GM21825 (cell line): ENCODE measurements at regions not wholly inside any gene's neighbourhood (a gene's known extent, or its start where the extent isn't known, plus 50 kb on each side); places are given as distances from the start of the nearest gene placed in this dataset.
"Not testable (repeated sequence)": the region's sequence is repeated elsewhere in the genome, so short reads cannot be mapped to it uniquely, and the experiment has no call there.

Source experiments
- ATAC-seq: cut with Tn5 transposase; IDR thresholded peaks from one replicate; pipeline ENCODE4 v1.9.1; 2021; ENCODE audit warnings: mild to moderate bottlenecking, moderate library complexity; ENCODE audit not compliant: unreplicated experiment

DNA sequence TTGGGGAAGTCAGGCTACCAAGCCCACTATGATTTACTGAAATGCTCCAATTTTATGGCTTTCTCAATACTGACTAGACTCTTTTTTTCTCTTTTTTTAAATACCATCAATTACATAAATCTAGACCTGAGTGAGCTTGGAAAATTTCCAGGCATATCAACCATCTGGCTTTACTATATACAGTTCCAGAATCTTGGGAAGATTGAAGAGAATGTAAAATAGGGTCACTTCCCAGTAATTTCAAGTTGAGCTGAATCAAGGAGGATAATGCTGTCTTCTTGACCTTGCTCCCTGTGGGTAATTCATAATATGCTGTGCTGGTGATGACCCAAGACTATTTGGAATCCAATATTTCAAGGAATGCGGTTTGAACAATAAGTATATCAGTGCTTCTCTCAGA is 108.1 kb downstream of the MAP3K21 start:
- ATAC-seq = no peak

DNA sequence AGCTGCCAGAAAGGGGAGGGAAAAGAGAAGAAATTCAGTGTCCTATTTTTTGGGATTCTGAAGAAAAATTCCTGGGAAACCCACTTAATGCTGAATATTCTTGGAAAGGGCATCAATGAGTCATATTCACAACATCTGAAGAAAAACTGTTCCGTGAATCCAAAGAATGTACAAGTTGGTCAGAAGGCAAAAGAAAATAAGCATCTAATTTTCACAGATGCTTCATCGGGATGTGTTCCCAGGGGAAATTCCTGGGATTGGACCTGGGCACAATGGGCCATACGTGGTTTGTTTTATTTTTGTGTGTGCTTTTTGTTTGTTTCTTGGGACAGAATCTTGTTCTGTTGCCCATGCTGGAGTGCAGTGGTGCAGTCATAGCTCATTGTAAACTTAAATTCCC is 112.2 kb downstream of the MAP3K21 start:
- ATAC-seq = no peak

DNA sequence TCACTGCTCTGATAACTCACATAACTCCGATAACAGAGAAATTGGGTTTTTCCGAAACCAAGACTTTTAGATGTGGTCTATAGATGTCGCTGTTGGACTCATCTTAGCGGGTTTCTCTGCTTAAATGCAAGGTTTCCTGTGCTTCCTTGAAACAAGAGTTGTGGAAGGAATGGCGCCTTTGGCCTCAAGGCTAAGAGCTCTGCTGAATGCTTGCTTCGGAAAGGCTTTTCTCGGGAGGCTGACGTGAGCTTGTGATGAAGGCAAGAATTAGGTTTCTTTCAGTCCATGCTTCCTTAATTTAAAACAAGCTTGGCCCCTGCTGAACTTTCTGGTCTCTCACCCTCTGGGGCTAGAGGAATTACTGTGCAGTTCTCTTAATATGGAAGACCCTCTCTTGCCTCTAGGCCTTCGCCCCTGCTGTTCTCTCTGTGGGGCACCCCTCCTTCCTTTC is 113.5 kb downstream of the MAP3K21 start:
- no peak for ATAC-seq

DNA sequence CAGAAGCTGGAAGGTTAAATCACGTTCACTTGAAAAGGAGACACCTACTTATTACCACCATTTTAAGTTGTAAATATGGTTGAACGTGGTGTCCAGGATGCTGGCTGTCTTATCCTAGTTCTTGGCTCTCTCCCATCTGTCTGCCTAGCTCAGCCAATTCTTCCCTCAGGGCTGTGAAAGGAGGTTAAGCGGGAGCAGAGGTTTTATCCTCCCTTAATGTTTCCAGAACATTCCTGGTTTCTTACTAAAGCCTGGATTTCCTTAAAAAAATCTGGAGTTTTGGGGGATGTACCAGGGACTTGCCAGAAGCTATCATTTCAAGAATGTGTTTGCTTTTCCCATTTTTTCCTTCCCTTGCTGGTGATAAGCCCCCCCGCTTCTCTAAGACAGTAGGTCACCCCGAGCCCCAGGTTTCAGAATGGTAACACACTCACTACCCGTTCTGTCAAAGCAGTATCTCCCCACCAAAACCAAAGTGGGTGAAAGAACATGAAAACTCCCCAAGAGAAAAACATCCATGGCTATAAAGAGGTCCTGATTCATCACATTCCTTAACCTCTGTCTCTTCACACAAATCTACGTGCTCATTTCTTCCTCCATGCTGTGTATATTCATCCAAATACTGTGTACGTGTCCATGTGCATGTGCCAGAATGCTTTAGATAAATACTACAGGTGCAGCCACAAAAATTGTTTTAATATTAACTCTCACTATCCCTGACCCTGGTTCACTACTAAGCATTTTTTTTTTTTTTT is 114.7 kb downstream of the MAP3K21 start:
- ATAC-seq = no peak

DNA sequence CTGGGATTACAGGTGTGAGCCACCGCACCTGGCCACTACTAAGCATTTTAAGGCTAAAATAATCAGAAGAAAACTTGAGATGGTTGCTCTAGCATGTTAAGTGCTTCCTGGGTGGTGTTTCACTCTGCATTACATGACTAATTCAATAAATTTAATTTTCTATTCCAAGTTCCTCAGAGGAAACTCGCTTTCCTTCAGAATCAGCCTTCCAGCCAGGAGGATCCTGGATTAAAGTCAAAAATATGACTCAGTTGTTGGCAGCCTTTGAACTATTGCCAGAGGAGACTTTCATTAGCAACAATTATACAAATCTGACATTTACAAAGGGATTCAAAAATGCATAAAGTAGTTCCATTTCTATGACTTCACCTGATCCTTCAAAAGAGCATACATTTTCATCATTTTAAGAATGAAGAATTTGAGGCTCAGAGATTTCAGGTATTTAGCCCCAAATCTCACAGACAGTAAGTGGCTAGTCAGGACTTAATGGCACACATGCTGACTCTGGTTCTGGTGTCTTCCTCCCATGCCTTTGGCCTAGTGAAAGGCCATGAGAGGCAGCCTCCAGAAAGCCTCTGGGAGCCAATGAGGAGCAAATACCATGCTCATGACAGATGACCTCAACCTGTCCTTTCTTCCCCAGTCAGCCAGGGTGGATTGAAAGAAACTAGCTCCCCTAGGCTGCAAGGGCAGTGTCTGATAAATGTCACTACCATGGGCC is 115.7 kb downstream of the MAP3K21 start:
- ATAC-seq = no peak

DNA sequence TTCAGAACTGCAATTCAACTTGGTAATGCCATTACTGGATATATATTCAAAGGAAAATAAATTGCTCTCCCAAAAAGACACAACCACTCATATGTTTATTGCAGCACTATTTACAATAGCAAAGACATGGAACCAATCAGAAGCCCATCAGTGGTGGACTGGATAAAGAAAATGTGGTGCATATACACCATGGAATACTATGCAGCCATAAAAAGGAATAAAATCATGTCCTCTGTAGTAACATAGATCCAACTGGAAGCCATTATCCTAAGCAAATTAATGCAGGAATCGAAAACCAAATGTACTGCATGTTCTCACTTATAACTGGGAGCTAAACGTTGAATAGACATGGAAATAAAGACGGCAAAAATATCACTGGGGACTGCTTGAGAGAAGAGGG is 117.0 kb downstream of the MAP3K21 start:
- no peak for ATAC-seq

DNA sequence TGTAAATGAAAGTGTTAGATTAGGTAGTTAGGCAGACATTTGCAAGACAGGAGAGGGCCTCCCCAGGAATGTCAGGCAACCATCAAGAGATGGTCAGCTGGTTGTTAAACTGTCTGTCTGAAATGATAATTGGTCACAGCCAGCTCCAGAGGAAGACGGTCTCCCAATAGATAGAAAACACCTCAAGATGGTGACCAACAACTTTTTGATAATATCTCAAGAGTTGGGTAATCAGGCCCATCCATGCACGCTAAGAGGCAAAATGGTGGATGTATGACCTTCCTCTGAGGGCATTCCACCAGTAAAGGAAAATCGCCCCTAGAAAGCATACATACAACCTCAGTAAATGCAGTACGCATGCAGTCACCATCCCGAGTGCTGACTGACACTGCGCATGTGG is 118.2 kb downstream of the MAP3K21 start:
- ATAC-seq = no peak

DNA sequence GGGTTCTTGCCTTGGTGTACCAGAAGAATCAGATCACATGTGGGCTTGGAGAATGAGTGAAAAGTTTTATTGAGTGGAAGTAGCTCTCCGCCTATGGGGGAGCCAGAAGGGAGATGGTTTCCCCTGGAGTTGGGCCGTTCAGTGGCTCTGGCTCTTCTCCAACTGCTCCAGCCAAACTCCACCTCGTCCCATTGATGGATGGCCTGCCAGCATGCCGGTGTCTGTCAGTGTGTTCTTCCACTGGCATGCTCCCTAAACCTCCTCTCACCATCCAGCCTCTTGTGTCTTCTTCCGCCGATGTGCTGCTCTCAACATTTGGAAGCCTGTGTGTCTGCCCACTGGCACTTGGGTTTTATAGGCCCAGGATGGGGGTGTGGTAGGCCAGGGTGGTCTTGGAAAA is 119.4 kb downstream of the MAP3K21 start:
- no peak for ATAC-seq

DNA sequence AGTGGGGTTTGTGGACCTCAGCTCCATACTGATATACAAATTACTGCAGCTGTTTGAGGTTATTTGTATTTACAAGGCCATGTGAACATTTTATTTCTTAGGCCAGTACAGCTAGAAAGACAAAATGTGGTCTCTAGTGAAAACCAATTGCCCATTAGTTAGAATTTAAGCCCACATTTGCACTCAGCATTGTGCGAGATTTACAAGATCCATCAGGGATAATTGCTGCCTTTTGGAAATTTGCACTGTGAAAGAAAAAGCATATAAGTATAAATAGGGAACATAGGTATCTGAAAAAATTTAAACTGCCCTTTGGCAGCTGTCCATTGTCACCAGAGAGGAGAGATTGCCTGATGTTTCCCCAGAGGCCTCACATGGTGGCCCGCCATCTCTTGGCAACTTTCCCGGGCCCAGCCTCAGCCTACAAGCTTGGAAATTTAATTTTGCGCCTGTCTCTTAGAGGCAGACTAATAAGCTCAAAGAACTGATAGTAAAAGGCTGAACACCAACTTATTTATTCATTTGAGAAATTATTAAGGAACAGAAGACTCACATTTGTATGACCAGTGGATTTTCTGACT is 120.7 kb downstream of the MAP3K21 start:
- ATAC-seq = no peak

DNA sequence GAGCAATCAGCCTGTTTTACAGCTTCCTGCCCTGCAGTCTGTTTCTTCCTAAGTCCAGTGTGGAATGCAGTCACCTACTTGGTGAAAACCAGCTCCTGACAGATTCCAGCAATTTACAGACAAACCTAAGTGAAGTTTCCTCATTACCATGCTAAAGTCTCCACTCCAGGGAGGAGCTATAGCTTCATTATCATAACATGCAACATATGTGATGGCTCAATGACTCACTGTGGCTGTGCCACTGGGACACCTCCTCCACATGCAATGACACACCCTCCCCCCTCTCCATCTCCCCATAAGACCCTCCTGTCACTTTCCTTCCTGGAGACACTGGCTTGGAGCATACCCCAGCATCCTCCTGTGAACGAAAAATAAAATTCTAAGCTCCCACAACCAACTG is 125.2 kb downstream of the MAP3K21 start:
- no peak for ATAC-seq

DNA sequence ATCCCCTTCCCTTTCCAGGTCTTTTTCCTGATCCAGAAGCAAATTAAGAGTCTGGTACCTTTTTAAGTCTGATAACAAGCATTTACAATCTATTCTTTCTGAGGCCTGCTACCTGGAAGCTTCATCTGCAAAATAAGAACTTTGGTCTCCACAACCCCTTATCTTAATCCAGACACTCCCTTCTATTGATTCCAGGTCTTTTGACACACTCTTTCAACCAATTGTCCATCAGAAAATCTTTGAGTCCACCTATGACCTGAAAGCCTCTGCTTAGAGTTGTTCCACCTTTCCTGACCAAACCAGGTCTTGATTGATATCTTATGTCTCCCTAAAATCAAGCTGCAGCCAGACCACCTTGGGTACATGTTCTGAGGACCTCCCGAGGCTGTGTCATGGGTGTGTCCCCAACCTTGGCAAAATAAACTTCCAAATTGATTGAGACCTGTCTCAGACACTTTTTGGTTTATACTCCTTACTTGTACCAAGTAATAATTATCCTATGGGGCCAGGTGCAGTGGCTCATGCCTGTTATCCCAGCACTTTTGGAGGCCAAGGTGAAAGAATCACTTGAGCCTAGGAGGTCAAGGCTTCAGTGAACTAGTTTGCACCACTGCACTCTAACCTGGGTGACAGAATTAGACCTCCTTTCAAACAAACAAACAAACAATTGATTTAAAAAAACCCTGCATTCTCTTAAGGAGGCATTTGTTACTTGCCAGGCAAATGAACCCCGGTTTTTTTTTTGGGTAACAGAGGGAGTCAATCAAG is 126.1 kb downstream of the MAP3K21 start:
- no peak for ATAC-seq

DNA sequence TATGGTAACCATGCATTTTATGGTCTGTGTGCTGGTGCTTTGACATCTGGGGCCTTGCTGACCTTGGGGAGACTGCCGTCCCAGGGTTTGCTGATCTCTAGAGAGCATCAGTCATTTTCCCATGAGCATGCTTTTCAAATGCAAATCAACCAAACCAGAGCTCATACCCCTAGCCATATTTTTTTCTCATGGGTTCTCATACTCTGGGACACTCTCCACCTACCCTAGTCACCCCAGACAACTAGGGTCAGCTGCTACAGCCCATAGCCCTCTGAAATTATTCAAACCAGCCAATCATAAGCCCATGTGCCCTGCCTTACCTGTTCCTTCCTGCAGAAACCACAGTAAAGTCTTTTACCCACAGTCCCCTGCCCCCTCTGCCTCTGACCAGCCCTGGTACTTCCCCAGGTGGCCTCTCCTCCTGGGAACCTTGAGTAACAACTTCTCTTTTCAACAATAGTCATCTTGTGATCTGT is 132.0 kb downstream of the MAP3K21 start:
- ATAC-seq = peak; percentile 75

DNA sequence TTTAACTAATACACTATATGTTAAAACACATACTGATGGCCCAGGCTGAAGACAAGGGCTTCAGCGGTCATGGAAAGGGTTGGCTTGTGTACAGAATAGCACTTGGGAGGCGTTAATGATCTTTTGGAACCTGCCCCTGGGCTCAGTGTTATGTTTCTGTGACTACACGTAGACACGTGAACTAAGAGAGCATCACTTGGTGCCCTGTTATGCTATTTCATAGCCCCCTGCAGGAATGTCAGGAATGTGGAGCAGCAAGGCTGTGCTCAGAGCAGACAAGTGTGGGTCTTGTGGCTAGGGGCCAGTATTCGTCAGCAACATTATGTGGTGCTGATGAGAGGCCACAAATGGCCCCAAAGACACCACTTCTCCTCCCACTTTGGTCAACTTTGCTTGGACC is 132.4 kb downstream of the MAP3K21 start:
- ATAC-seq = no peak

DNA sequence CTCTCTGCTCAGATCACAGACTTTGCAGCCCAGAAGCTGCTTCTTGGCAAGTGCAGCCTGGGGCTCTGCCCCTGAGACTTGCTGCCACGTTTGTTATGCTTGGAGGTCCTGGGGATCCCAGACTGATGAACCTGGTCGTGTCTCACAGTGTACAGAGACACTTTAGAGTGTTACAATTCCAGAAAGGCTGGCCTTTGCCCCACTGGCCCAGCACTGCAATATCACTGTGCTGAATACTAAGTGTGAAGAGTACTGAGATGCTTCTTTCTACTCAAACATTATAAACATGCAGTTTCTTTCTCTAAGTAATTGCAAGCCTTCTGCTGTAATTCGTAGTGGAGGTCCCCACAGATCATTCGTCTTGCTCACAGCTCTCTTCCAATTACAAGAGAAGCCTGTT is 133.2 kb downstream of the MAP3K21 start:
- no peak for ATAC-seq

DNA sequence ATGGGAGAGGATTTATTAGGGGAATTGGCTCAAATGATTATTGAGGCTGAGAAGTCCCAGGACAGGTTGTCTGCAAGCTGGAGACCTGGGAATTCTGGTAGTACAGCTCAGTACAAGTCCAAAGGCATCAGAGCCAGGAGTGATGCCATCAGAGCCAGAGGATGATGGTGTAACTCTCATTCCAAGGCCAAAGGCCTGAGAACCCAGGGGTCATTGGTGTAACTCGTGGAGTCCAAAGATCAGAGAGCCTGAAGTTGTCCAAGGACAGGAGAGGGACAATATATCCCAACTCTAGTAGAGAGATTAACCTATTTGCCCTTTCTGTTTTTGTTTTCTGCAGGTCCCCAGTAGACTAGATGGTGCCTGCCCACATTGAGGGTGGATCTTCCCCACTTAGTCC is 134.3 kb downstream of the MAP3K21 start:
- no peak for ATAC-seq

DNA sequence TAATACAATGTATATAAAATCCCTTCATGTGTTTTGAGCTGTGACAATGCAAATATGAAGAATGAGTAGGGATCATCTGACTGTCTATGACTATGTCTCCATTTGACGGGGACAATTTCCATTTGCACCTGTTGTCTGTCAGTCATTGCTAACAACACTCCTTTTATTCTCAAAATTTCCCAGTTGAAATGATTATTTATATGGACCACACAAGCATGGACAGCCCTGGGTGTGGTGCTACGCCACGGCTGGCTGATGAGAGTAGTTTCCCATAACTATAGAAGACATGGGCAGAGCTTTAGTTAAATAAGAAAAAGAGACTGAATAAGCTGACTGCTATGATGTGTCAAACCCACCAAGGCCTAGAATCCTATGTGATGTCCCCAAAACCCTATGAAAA is 135.8 kb downstream of the MAP3K21 start:
- ATAC-seq = no peak

DNA sequence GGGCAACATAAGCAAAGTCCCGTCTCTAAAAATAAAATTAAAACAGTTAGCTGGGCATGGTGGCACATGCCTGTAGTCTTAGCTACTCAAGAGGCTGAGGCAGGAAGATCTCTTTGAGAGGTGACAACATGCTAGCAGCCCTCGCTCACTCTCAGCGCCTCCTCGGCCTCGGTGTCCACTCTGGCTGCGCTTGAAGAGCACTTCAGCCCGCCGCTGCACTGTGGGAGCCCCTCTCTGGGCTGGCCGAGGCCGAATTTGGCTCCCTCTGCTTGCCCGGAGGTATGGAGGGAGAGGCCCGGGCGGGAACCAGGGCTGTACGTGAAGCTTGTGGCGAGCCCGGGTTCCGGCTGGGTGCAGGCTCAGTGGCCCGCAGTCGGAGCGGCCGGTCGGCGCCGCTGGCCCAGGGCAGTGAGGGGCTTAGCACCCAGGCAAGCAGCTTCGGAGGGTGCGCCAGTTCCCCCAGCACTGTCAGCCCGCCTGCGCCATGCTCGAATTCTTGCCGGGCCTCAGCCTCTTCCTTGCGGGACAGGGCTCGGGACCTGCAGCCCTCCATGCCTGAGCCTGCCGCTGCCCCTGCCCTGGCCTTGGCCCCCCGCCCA is 138.3 kb downstream of the MAP3K21 start:
- ATAC-seq = no peak

DNA sequence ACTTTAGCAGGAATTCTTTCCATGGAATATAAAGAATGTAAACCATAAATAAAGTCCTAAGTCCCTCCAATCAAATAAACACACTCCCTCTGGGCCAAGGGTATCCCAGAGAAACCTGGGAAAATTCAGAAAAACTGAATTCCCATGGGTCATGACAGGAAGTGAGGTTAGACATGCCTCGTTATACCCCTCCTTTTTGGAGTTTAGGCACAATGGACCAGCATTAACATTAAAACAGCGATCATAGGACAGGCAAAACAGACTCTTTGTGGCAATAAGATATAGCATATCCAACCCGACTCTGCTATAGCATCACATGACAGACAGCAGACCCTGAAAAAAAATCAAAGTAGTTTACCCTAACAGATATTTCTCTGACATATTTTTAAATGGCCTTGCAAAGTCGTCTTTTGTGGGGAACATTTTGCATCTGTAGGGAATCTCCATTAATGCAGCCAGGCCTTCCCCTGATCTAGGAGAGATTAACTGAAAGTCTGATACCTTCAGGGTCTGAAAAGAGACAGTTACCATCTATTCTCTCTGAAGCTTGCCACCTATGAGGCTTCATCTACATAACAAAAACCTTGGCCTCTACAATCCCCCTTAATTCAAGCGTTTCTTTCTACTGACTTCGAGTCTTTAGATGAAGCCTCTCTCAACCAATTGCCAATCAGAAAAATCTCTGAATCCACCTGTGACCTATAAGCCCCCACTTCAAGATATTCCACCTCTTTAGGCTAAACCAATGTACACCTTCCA is 143.0 kb upstream of the KCNK1 start:
- ATAC-seq = no peak

DNA sequence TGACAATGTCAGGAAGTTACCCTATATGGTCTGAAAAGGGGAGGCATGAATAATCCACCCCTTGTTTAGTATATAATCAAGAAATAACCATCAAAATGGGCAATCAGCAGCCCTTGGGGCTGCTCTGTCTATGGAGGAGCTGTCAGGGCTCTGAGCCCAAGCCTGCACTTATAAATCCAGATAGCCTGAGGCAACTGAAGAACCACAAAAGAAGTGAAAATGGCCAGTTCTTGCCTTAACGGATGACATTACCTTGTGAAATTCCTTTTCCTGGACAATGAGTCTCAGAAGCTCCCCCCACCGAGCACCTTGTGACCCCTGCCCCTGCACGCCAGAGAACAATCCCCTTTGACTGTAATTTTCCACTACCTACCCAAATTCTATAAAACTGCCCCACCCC is 142.1 kb upstream of the KCNK1 start:
- not testable (repeated sequence) for ATAC-seq

DNA sequence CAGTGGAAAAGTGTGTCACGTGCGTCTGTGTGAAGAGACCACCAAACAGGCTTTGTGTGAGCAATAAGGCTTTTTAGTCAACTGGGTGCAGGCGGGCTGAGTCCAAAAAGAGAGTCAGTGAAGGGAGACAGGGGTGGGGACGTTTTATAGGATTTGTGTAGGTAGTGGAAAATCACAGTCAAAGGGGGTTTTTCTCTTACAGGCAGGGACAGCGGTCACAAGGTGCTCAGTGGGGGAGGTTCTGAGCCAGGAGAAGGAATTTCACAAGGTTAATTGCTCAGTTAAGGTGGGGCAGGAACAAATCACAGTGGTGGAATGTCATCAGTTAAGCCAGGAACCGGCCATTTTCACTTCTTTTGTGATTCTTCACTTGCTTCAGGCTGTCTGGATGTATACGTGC is 141.1 kb upstream of the KCNK1 start:
- not testable (repeated sequence) for ATAC-seq
